NCI-H2196 (cell line): ENCODE measurements at regions not wholly inside any gene's neighbourhood (a gene's known extent, or its start where the extent isn't known, plus 50 kb on each side); places are given as distances from the start of the nearest gene placed in this dataset.
"Not testable (repeated sequence)": the region's sequence is repeated elsewhere in the genome, so short reads cannot be mapped to it uniquely, and the experiment has no call there.

Experiments used
- DNase-seq: peaks from one replicate; lab custom pipeline; 2025; ENCODE audit not compliant: unreplicated experiment; lab: John Stamatoyannopoulos, UW

DNA sequence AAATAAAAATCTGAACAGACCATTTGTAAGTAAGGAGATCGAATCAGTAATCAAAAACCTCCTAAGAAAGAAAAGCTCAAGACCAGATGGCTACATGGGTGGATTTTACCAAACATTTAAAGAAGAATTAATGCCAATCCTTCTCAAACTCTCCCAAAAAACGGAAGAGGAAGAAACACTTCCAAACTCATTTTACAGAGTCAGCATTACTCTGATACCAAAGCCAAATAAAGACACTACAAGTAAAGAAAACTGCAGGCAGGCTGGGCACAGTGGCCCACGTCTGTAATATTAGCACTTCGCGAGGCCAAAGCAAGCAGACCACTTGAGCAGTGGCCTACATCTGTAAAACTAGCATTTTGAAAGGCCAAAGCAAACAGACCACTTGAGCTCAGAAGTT, 159.8 kb downstream of the DPY19L2 start:
- no peak for DNase-seq

DNA sequence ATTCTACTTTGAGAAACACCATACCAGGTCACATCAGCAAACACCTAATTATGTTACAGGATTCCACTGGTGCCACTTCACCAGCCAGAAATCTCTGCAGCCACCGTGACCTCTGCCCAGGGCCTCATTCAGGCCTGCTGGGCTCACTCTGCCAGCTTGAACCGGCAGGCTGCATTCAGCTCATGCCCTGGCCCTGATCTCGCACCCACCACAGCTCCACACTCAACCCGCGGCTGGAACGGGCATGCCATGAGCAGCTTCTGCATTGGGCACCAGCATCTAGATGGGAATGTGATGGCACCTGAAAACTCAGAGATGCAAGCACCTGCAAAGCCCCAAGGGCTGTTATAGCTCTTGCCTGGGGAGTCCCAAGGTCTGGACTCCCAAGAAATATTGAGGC, 168.7 kb downstream of the DPY19L2 start:
- no peak for DNase-seq

DNA sequence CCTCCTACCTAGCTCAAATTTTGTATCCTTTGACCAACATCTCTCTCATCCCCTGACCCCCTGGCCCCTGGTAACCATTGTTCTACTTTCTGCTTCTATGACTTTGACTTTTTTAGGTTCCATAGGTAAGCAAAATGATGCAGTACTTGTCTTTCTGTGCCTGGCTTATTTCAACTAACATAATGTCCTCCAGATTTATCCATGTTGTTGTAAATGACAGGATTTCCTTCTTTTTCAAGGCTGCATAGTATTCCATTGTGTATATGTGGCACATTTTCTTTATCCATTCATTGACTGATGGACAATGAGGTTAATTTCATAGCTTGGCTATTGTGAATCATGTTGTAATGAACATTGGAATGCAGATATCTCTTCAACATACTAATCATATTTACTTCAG, 170.1 kb downstream of the DPY19L2 start:
- DNase-seq: no peak

DNA sequence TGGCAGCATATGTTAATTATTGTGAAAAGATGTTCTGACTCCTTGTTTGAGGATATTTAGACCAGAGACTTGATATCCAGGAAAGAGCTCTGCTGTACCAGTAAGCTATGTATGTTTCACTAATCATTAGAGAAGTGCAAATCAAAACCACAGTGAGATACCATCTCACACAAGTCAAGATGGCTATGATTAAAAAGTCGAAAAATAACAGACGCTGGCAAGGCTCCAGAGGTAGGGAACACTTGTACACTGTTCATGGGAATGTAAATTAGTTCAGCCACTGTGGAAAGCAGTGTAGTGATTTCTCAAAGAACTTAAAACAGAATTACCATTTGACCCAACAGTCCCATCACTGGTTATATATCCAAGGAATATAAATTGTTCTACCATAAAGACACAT, 171.6 kb downstream of the DPY19L2 start:
- no peak for DNase-seq

DNA sequence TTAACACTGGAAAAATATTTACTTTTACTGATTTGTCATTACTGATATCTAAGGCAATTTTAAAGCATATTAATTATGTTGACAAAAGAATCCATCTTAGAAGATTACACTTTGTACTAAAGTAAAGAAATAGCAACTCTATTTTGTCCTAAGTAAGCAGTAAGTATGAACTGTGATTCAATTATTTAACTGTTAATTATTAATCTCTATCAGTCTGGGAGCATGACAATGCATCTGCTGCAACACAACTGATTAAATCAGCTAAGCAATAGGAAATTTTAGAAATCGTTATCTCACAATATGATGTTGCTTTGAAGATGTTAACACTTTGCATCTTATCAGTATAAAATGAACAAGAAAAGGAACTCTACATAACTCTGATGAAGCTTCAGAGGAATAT, 172.3 kb downstream of the DPY19L2 start:
- DNase-seq: no peak

DNA sequence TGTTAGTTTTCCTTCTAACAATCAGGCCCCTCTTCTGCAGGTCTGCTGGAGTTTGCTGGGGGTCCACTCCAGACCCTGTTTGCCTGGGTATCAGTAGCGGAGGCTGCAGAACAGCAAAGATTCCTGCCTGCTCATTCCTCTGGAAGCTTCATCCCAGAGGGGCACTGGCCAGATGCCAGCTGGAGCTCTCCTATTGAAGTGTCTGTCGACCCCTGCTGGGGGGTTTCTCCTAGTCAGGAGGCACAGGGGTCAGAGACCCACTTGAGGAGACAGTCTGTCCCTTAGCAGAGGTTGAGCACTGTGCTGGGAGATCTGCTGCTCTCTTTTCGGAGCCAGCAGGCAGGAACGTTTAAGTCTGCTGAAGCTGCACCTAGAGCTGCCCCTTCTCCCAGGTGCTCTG, 174.9 kb downstream of the DPY19L2 start:
- not testable (repeated sequence) for DNase-seq

DNA sequence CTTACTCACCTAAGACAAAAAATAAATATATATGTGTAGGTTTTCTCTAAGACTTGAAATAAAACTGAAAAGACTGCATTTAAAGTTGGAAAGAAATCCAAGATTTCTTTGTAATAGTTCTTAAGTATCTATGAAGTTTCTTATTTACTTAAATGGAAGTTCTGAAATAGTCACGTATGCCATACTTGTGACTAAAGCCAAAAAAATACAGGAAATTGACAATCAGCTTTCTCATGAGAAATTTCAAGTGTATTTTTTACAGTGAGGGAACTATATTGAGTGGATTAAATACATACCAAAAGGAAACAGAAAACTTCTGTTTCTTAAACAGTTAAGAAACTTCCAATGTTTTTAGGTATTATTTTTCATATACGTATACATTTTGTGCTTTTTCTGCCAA, 188.1 kb downstream of the DPY19L2 start:
- DNase-seq: no peak

DNA sequence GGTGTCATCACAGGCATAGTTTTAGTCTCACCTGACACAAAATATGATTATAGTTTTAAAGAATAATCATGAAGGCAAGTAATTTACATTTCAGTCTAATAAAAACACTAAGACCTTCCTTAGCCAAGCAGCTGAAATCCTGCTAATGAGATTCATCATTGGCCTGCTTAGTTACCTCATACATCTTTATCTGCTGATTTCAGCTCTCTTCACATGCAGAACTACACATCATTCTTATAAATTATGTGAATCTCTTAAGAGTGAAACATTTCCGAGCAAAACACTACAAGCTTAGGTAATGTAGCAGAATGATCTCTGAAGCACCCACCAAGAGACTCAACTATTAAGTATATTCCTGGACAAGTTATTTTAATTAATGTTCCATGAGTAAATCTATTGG, 198.1 kb downstream of the DPY19L2 start:
- no peak for DNase-seq

DNA sequence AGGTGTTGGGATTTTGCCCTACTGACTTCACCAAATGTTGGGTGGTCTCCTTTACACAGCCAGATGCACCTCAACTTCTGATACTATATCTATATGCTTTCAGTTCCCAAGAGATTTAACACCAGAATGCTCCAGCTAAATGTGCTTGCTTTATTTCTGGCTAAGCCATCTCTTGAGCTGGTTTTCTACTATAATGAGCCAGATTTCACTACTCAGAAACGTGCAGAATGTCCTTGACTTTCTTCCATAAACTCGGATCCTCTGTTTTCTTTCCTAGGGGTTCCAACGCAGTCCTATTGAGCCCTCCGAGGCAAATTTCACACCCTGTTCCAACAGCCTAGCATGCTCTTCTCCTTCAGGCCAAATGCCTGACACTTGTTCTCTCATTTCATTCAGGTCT, 200.3 kb downstream of the DPY19L2 start:
- DNase-seq: no peak

DNA sequence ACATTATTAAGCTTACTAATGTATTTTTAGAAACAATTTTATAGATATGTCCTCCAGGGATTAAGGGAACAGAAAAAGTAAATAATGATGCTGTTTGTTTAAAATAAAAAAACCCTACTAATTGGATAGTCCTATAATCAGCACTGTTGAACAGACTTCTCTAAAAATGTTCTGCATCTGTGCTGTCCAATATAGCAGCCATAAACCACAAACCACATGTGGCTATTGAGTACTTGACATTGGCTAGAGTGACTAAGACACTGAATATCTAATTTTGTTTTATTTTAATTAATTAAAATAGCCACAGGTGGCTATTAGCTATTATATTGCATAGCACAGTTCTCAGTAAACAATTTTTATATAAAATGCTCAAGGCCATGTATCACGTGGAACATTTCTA, 210.4 kb downstream of the DPY19L2 start:
- no peak for DNase-seq

DNA sequence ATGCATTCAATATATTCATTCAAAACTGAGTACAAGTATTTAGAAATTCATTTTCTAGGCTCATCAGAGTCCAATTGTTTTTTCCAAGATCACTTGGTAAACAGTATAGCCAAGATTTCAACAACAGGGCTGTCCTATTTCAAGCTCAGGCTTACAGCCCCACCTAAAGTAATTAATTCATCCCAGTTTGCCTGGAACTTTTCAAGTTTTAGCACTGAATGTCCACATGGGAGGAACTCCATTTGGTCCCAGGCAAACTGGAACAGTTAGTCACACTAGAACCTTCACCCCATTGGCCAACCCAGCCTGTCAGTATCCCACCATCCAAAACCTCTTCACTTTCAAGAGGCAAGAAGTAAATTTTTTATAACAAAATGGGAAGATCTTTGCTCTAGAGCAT, 210.9 kb downstream of the DPY19L2 start:
- no peak for DNase-seq

DNA sequence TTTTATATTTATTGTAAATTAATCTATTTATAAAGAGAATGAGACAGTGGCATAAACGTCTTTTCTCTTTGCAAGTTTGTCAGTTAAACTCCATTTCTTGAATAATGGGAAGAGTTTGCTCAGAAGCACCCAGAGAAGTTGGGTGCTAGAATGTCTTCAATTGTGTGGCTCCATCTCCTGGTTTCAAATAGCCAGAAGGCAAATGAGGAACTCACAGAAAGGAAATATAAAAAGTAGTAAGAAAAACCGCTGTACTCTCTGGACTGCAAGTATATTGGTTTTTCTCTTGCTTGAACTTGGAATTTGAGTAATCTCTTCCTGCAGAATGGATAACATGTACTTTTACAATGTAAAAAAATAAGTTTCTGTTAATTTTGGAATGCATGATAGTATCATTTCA, 217.5 kb downstream of the DPY19L2 start:
- no peak for DNase-seq

DNA sequence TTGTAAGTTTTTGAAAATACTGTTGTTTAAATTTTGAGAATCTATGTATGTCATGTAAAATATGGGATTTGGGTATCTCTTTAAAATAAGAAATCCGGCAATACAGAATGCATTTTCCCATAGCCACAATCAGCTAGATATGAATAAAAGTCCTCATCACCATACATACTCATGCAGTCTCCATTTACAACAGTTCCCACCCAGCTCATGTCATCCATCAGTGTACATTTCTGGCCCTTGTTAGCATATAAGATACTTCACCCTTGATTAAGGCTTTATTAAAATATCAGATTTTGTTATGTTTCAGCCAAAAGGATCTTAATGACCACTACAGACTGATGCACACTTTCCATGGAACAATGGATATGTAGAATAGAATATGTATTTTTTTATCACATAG, 218.0 kb downstream of the DPY19L2 start:
- no peak for DNase-seq

DNA sequence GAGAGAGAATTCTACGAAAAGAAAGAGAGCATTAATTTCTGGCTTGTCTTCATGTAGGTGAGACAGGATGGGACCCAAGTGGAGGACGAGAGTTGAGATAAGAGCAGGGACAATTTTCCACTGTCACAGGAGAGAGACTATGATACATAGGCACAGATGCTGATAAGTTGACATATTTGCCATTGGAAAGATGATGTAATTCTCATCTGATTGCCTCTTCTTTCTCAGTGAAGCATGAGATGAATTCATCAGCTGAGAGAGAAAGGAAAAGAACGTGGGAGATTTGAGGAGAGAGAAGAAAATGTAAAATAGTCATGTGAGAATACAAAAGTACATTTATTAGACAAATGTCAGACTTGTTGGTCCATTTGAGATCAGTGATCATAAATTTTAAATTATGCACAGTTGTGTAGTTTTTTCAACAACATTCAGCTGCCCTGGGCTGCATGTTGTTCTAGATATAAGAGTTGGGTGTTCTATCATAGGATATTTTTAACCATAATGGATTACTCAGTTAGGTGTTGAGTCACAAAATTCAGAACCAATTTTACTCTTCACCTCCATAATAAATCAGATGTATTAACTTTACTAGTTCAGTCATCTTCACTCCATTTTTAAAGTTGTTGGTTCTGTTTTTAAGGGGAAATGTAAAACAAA, 222.9 kb downstream of the DPY19L2 start:
- no peak for DNase-seq

DNA sequence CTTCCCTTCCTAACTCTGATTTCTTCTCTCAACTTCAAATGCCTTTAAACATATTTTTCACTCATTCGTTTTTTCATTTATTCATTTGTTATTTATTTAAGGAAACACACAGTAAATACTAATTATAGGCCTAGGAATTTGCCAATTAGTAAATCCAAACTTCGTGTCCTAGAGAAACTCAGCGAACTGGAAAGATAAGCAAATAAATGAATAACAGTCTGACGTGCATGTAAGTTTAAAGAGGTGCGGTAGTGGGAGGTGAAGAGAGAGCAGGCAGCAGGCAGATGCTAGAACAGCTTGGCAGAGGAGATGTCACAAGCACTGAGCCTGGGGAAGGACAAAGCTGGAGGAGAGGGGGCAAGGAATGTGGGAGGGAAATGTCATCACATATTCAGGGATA, 228.2 kb downstream of the DPY19L2 start:
- DNase-seq: no peak

DNA sequence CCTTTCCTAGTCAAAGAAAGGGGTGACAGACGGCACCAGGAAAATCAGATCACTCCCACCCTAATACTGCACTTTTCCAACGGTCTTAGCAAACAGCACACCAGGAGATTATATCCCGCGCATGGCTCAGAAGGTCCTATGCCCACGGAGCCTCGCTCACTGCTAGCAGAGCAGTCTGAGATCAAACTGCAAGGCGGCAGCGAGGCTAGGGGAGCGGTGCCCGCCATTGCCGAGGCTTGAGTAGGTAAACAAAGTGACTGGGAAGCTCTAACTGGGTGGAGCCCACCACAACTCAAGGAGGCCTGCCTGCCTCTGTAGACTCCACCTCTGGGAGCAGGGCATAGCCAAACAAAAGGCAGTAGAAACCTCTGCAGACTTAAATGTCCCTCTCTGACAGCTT, 233.9 kb downstream of the DPY19L2 start:
- DNase-seq: not testable (repeated sequence)

DNA sequence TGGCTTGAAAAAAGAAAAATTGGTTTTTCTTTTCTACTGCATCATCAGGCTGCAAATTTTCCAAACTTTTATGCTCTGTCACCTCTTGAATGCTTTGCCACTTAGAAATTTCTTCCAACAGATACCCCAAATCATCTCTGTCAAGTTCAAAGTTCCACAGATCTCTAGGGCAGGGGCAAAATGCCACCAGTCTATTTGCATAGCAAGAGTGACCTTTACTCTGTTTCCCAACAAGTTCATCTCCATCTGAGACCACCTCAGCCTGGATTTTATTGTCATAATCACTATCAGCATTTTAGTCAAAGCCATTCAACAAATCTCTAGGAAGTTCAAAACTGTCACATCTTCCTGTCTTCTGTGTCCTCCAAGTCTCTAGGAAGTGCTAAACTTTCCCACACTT, 240.3 kb downstream of the DPY19L2 start:
- DNase-seq: not testable (repeated sequence)

DNA sequence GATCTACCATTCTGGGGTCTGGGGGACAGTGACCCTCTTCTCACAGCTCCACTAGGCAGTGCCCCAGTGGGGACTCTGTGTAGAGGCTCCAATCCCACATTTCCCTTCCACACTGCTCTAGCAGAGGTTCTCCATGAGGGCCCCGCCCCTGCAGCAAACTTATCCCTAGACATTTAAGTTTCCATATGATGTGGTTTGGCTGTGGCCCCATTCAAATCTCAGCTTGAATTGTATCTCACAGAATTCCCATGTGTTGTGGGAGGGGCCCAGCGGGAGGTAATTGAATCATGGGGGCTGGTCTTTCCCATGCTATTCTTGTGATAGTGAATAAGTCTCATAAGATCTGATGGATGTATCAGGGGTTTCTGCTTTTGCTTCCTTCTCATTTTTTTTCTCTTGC, 241.3 kb downstream of the DPY19L2 start:
- DNase-seq: not testable (repeated sequence)

DNA sequence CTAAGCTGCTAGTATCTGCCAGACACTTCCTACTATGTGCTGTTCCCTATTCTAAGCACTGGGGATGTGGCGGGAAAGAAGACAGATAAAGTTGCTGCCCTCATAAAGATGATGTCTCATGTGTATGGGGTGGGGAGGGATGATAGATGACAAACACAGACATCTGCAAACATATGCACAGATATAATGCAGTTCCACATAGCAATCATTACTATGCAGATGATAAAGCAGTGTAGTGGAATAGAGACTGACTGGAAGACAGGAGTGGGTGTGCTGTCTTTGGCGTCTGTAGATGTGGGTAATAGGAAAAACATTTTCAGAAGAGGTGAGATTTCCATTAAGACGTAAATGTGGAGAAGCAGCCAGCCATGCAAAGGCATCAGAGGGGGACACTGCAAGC, 243.6 kb downstream of the DPY19L2 start:
- DNase-seq: no peak

DNA sequence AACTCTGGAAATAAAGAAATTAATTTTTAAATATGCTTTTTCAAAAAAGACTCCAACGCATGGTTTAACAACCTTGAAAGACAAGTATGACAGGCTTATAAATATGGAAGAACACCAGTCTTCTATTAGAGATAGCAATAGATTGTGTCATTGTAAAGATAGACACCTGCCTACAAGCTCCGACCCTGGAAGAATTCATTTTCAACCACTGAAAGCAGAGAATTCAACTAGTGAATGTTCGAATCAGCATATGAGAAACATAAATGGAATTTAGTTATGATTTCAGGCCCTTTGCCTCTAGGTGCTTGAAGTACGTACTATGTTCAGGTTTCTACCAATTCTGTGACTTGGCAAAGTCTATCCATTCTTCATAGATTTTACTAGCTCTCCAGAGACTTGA, 244.5 kb downstream of the DPY19L2 start:
- no peak for DNase-seq

DNA sequence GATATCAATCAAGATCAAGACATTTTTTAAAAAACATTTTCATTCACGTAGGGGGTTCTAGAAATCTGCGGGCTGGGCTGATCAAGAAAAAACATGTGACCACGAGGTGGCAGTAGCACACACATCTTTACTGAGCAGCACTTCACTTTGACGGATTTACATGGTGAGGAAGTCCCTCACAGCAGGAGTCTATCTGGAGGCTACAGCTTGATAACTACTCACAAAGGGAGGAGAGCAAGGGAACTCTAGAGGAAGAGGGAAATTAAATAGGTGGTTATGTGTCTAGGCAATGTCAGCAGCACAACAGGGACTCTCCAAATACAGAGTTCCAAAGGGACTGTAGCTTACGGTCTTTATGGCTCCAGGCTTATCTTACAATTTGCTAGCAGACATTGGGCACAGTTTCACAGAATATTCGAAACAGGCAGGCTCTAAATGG, 248.1 kb downstream of the DPY19L2 start:
- peak; percentile 45 for DNase-seq

DNA sequence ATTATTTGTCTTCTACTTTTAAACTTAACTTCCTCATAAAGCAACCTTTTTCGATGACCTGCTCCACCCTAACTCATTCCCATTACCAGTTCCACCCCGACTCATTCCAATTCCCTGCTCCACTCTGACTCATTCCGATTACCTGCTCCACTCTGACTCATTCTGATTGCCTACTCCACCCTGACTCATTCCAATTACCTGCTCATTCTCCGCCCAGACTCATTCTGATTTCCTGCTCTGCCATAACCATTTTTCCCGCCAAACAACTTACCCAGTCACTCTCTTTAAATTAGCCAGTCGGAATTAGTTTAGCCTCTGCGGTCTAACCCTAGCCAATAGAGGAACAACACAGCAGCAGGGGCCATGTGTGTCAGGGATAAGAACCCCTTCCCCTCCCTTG, 249.1 kb downstream of the DPY19L2 start:
- DNase-seq: no peak

DNA sequence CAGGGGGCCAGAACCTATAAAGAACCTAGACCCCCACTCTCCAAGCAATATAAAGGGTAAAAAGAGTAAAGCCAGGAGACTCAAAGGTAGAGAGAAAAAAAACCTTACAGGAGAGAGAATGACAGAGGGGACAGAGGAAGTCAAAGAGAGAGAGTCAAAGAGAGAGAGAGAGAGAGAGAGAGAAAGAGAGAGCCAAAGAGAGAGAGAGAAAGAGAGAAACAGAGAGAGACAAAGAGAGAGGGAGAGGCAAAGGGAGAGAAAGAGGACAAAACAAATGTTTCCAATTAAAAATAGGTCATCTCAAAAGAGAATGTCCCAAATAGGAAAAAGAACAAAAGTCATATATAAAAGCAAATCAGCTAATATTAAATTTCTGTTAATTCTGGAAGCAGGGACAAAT, 251.5 kb downstream of the DPY19L2 start:
- no peak for DNase-seq

DNA sequence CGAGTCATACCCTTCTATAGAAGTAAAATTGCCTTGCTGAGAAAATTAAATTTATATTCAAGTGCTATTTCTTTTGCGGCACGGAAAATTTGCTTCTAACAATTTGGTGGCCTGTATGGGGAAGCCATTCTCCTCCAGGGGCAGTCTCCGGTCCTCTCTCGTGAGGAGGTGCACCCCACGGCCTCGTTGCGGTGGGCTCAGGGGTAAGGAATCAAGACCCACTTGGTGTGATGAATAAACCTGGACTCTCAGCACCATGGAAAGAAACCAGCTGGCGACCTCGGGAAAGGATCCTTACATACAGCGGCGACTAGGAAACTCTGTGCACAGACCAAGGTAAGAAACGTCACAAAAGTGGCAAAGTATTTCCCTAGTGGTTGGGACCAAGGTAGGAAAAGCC, 252.9 kb downstream of the DPY19L2 start:
- DNase-seq: no peak
